Thoracic aorta (tissue), 2 donors: ENCODE measurements at regions not wholly inside any gene's neighbourhood (a gene's known extent, or its start where the extent isn't known, plus 50 kb on each side); places are given as distances from the start of the nearest gene placed in this dataset.

Experiments
- ATAC-seq: fragments of 150-250 bp; one replicate; pipeline ENCODE4 v1.8.0; 2017; ENCODE audit warnings: low read depth; ENCODE audit not compliant: insufficient number of reproducible peaks, low FRiP score
- DNase-seq: peaks from one replicate; pipeline ENCODE4 v3.0.0-alpha.2; 2020; ENCODE audit warnings: low spot score
- H3K27ac ChIP-seq, 2 donors: fragments of 200-600 bp; sonication (generic); 1 replicate in 1 of 2; 2 replicates in 1 of 2; pipeline ENCODE4 v1.5.1; 2016; ENCODE audit warnings: mild to moderate bottlenecking in 2 of 2, moderate library complexity in 2 of 2
- H3K27me3 ChIP-seq: fragments of 200-600 bp; sonication (generic); replicated peaks from 2 replicates; pipeline ENCODE4 v1.6.0; 2016; ENCODE audit warnings: mild to moderate bottlenecking; ENCODE audit not compliant: insufficient read depth
- H3K36me3 ChIP-seq: fragments of 200-600 bp; sonication (generic); one replicate; pipeline ENCODE4 v1.5.1; 2016
- H3K4me1 ChIP-seq, 2 donors: fragments of 200-600 bp; sonication (generic); 1 replicate in 1 of 2; 2 replicates in 1 of 2; pipeline versions ENCODE4 v1.5.1 to v1.6.0; 2016; ENCODE audit warnings: low read depth in 2 of 2, mild to moderate bottlenecking in 1 of 2; ENCODE audit not compliant: control insufficient read depth in 1 of 2
- H3K4me3 ChIP-seq: fragments of 200-600 bp; sonication (generic); 2 replicates; pipeline ENCODE4 v1.5.1; 2016; ENCODE audit warnings: mild to moderate bottlenecking
- H3K9me3 ChIP-seq: fragments of 200-600 bp; sonication (generic); 2 replicates; pipeline ENCODE4 v1.5.1; 2016
- TF ChIP-seq, protein P1 (sequence below): fragments of 200-600 bp; sonication (generic); IDR thresholded peaks from one replicate; pipeline ENCODE4 v1.5.1; 2019; ENCODE audit warnings: antibody characterized with exemption

DNA sequence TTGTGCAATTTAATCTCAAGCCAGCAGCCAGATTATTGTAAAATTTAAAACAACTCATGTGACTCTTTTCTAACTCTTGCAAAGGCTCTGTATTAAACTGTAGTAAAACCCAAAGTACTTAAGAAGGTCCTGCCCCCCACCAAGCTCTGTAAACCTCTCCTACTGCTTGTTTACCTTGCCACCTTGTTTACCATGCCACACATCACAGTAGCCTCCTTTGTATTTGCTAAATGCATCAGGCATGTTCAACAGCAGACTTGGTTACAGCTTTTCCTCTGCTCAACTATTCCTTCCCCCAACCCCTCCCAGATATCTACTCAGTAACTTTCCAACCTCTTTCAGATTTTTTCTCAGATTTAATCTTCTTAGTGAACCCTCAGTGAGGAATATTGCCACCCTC, 861.6 kb downstream of the METTL15 start:
- H3K4me3 ChIP-seq: no peak overlapping the region
- no peaks in the 10 kb centered on the region for H3K4me1 ChIP-seq
- DNase-seq (no peak), ATAC-seq (no peak)
- no peaks in the 10 kb centered on the region for H3K9me3 ChIP-seq
- TF ChIP-seq, protein P1, sequence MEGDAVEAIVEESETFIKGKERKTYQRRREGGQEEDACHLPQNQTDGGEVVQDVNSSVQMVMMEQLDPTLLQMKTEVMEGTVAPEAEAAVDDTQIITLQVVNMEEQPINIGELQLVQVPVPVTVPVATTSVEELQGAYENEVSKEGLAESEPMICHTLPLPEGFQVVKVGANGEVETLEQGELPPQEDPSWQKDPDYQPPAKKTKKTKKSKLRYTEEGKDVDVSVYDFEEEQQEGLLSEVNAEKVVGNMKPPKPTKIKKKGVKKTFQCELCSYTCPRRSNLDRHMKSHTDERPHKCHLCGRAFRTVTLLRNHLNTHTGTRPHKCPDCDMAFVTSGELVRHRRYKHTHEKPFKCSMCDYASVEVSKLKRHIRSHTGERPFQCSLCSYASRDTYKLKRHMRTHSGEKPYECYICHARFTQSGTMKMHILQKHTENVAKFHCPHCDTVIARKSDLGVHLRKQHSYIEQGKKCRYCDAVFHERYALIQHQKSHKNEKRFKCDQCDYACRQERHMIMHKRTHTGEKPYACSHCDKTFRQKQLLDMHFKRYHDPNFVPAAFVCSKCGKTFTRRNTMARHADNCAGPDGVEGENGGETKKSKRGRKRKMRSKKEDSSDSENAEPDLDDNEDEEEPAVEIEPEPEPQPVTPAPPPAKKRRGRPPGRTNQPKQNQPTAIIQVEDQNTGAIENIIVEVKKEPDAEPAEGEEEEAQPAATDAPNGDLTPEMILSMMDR: no peak
- H3K27ac ChIP-seq: no peak overlapping the region
- H3K27me3 ChIP-seq: no peaks in the 10 kb centered on the region
- H3K36me3 ChIP-seq: no peaks in the 10 kb centered on the region

DNA sequence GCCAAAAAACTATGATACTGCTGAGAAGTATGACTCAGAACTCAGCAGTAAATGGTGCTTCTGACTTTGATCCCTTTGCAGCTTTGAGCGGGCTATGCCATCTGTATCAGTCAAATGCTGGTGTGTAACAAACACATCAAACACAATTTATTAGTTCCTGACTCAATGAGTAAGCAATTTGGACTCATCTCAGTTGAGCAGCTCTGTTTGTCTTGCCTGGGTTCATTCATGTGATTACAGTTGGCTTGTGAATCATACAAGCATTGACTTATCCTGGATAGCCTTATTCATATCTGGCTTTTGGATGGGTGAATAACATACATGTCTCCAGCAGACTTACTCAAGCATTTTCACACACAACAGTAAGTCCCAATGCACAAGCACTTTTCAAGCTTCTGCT, 858.8 kb downstream of the METTL15 start:
- no peaks in the 10 kb centered on the region for H3K36me3 ChIP-seq
- ATAC-seq (no peak), DNase-seq (no peak)
- H3K4me1 ChIP-seq: no peaks in the 10 kb centered on the region
- no peak overlapping the region for H3K27ac ChIP-seq
- H3K9me3 ChIP-seq: no peaks in the 10 kb centered on the region
- no peak overlapping the region for H3K4me3 ChIP-seq
- H3K27me3 ChIP-seq: no peaks in the 10 kb centered on the region
- TF ChIP-seq, protein P1: no peak

DNA sequence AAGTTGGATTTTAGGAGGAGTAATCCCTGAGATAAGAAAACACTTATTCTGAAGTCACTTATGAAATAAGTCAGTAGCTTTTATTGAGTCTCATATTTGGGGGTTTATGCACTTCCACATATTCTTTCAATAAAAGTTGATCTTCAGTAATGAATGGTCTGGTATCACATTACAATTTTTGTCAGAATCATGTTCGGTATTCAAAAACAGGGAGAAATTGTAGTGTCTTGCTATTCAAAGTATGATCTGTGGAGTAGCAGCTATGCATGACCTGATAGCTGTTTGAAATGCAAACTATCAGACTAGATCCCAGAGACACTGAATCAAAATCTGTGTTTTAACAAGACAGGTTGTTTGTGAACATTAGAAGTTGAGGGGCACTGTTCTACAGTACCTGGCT, 857.6 kb downstream of the METTL15 start:
- ATAC-seq (no peak), DNase-seq (no peak)
- H3K36me3 ChIP-seq: no peaks in the 10 kb centered on the region
- H3K27ac ChIP-seq: no peak overlapping the region
- H3K9me3 ChIP-seq: no peaks in the 10 kb centered on the region
- no peaks in the 10 kb centered on the region for H3K4me1 ChIP-seq
- TF ChIP-seq, protein P1: no peak
- no peaks in the 10 kb centered on the region for H3K27me3 ChIP-seq
- no peak overlapping the region for H3K4me3 ChIP-seq

GRCh38 chr11:28964811-28965210, 856.6 kb downstream of the METTL15 start:
- Histone ChIP-seq H3K27ac (no peak overlapping the region), H3K9me3 (no peaks in the 10 kb centered on the region), H3K27me3 (no peaks in the 10 kb centered on the region), H3K4me1 (no peaks in the 10 kb centered on the region), H3K4me3 (no peak overlapping the region), H3K36me3 (no peaks in the 10 kb centered on the region)
- no peak for ATAC-seq
- TF ChIP-seq, protein P1: no peak
- DNase-seq: no peak

GRCh38 chr11:28963187-28963586, 855.0 kb downstream of the METTL15 start:
- DNase-seq (no peak), ATAC-seq (no peak)
- TF ChIP-seq, protein P1: no peak
- Histone ChIP-seq H3K27ac (no peak overlapping the region), H3K4me3 (no peak overlapping the region), H3K36me3 (no peaks in the 10 kb centered on the region), H3K9me3 (no peaks in the 10 kb centered on the region), H3K4me1 (no peaks in the 10 kb centered on the region), H3K27me3 (no peaks in the 10 kb centered on the region)
